ENCODE measurements at regions not wholly inside any gene's neighbourhood (a gene's known extent, or its start where the extent isn't known, plus 50 kb on each side); places are given as distances from the start of the nearest gene placed in this dataset.
A peak's percentile ranks its signal among the peaks of the same experiment; 100 is the strongest.

DNA sequence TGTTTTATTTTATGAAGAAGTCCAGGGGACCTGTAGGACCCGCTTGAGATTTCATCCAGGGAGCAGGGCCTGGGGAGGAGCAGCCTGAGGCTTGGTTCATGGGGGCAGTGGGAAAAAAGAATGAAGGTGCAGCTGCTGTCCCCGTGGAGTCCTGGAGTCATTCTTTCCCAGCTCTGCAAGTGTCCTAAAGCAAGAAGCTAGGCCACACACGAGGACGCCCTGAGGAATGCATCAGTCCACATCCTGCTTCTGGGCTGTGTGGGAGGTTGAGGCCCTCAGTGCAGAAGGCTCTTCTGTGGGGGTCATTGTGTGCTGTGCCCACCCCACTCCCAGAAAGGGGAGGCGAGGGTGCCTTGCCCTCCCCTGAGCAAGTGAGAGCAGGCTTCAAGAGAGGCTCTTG, 179.9 kb upstream of the HS6ST1 start:
- ATAC-seq (no peak), DNase-seq (peak; percentile 19)
- H3K4me3 ChIP-seq, result no peak overlapping the region
- TF ChIP-seq, protein P1, sequence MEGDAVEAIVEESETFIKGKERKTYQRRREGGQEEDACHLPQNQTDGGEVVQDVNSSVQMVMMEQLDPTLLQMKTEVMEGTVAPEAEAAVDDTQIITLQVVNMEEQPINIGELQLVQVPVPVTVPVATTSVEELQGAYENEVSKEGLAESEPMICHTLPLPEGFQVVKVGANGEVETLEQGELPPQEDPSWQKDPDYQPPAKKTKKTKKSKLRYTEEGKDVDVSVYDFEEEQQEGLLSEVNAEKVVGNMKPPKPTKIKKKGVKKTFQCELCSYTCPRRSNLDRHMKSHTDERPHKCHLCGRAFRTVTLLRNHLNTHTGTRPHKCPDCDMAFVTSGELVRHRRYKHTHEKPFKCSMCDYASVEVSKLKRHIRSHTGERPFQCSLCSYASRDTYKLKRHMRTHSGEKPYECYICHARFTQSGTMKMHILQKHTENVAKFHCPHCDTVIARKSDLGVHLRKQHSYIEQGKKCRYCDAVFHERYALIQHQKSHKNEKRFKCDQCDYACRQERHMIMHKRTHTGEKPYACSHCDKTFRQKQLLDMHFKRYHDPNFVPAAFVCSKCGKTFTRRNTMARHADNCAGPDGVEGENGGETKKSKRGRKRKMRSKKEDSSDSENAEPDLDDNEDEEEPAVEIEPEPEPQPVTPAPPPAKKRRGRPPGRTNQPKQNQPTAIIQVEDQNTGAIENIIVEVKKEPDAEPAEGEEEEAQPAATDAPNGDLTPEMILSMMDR (IDR thresholded peaks at IDR 0.05), result no peak
- no peaks in the 10 kb centered on the region for H3K27me3 ChIP-seq
- intact Hi-C loops (cut with DNase I), result no loop called here
- no peaks in the 10 kb centered on the region for H3K36me3 ChIP-seq
- no peak overlapping the region for H3K27ac ChIP-seq
- H3K9me3 ChIP-seq, result no peaks in the 10 kb centered on the region
- H3K4me1 ChIP-seq, result no peaks in the 10 kb centered on the region

DNA sequence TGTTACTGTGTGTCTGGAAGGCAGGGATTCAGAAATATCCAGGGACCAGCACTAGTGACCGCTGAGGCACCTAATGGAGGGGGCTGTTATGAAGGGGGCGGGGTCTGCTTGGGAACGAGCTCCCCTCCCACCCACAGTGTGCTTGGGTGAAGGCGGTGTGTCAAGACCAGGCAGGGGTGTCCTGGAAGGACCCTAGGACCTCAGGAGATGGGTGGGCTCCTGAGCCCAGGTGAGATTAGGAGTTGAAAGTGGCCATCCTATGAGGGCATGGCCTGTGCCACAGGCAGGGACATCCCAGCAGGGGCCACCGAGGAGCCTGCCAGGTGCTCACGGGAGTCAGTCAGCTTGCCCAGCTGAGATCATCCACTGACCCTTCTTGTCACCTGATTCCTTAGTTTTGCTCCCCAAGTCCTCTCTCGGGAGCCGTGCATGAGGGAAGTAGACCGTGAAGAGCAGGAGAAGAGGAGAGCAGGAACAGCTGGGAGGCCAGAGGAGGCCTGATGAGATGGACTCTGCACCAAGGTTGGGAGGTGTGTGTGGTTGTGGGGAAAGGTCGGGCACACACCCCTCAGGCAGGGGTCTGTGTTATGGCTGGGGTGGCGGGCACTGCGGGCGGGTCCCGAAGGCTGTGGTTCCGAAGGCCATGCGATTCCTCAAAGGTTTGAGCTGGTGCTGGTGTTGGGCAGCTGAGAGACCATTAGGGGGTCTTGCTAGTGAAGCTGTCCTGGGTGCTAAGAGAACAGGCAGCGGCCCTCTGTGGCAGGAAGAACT, 180.9 kb upstream of the HS6ST1 start:
- ATAC-seq (no peak), DNase-seq (peak; percentile 48)
- H3K4me1 ChIP-seq, result no peaks in the 10 kb centered on the region
- H3K36me3 ChIP-seq, result no peaks in the 10 kb centered on the region
- TF ChIP-seq, protein P1 (IDR thresholded peaks at IDR 0.05), result no peak
- no peak overlapping the region for H3K27ac ChIP-seq
- no peaks in the 10 kb centered on the region for H3K9me3 ChIP-seq
- intact Hi-C loops (cut with DNase I), result no loop called here
- H3K4me3 ChIP-seq, result no peak overlapping the region
- no peaks in the 10 kb centered on the region for H3K27me3 ChIP-seq

DNA sequence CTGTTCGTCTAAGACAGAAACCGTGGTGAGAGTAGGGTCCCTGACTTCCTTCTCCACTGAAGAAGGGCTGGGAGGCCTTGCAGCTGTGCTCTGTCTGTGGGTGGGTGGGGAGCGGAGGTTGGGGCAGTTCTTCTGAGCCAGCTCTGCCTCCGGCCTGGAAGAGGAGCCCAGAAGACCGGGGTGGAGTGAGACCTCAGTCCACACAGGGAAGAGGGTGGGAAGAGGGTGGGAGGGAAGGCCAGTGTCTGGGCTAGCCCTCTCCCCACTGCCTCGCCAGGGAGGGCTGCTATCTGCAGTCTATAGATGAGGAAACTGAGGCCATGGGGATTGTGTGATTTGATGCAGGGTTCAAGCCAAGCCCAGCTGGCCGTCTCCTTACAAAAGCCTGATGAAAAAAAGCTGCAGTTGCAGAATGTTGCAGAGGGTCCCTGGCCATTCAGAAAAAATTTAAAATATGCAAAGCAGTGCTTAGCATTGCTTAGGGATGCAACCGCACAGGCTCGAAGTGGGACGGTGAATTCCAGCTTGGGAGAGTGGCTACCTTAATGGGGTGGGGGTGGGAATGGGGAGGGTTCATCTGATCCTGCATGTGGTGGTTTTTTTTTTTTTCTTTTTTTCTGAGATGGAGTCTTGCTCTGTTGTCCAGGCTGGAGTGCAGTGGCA, 181.6 kb upstream of the HS6ST1 start:
- Histone ChIP-seq H3K9me3 (no peaks in the 10 kb centered on the region), H3K27me3 (no peaks in the 10 kb centered on the region), H3K36me3 (no peaks in the 10 kb centered on the region), H3K4me1 (no peaks in the 10 kb centered on the region), H3K27ac (no peak overlapping the region), H3K4me3 (no peak overlapping the region)
- DNase-seq (peak; percentile 31), ATAC-seq (no peak)
- TF ChIP-seq, protein P1 (IDR thresholded peaks at IDR 0.05), result no peak
- intact Hi-C loops (cut with DNase I), result no loop called here

DNA sequence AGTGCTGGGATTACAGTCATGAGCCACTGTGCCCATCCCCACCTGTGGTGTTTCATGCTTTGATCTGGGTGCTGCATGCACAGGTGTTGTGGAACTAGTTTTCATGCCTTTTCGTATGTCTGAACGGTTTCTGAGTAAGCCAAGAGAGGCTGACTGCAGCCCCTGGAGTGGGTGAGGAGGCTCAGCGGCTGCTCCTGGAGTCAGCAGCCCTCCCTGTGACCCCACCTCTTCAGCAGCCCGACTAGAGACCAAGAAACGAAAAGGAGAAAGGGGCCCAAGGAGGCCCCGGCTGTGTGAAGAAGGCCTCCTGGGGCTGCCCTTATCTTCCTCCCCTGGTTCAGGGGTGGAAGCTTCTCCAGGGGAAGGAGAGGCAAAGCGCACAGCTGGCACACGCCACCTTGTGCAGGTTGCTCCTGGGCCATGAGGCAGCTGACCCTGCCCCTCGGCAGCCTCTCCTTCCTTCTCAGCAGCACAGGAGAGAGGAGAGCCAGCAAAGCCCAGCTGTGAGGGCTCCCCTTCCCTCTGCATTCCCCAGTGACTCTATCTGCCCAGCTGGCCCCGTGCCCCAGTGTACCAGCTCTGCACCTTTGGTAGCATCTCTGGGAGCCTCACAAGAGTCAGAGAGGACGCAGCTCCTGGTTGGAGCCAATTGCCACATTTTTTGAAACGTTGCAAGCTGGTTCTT, 182.5 kb upstream of the HS6ST1 start:
- Histone ChIP-seq H3K27me3 (no peaks in the 10 kb centered on the region), H3K27ac (no peak overlapping the region), H3K9me3 (no peaks in the 10 kb centered on the region), H3K4me1 (no peaks in the 10 kb centered on the region), H3K4me3 (no peak overlapping the region), H3K36me3 (no peaks in the 10 kb centered on the region)
- ATAC-seq (no peak), DNase-seq (no peak)
- intact Hi-C loops (cut with DNase I), result no loop called here
- TF ChIP-seq, protein P1 (IDR thresholded peaks at IDR 0.05), result no peak

DNA sequence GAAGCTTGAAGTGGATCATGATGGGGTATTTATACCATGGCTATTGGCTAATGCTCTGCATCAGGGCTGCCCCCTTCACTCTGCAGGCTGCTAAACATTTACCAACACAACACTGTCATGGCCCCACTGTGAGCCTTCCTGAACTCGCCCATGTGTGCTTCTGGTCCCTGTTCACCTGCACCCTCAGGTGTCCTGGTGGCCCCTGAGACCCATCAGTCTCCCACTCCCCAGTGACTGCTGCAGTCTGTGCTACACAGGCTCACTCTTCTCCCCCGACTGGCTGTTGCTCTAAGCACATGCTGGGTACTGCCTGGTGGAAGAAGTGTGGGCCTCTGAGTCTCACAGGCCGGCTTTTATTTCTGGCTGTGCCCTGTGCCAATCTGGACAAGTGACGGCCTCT, 183.0 kb upstream of the HS6ST1 start:
- no peaks in the 10 kb centered on the region for H3K27me3 ChIP-seq
- DNase-seq (peak; percentile 48), ATAC-seq (no peak)
- no peak overlapping the region for H3K4me3 ChIP-seq
- TF ChIP-seq, protein P1 (IDR thresholded peaks at IDR 0.05), result no peak
- H3K4me1 ChIP-seq, result no peaks in the 10 kb centered on the region
- no peaks in the 10 kb centered on the region for H3K9me3 ChIP-seq
- H3K27ac ChIP-seq, result no peak overlapping the region
- intact Hi-C loops (cut with DNase I), result no loop called here
- H3K36me3 ChIP-seq, result no peaks in the 10 kb centered on the region
